GM12878 (cell line): ENCODE measurements at regions not wholly inside any gene's neighbourhood (a gene's known extent, or its start where the extent isn't known, plus 50 kb on each side); places are given as distances from the start of the nearest gene placed in this dataset.

Experiments
- ATAC-seq: fragments of 200-7000 bp; cut with Tn5 transposase; 3 replicates; pipeline ENCODE4 v1.9.1; 2020; ENCODE audit warnings: mild to moderate bottlenecking, moderate library complexity
- BruUV-seq: library from RNA; stranded (reverse); fragments of 400-500 nt; replicated peaks from 2 replicates; lab custom pipeline; 2021; lab: Mats Ljungman, UMichigan
- CTCF ChIA-PET: fragments of 300-600 bp; sonication (Branson Sonifier 250); formaldehyde crosslinking; extraction: SDS; loops from one replicate; lab custom pipeline; 2021; ENCODE audit warnings: inconsistent platforms; lab: Yijun Ruan, JAX
- POLR2A ChIA-PET: fragments of 350-600 bp; formaldehyde crosslinking; extraction: SDS; loops from one replicate; lab custom pipeline; 2021; ENCODE audit warnings: inconsistent platforms; lab: Charles Lee
- RAD21 ChIA-PET: fragments of 300-600 bp; sonication (Branson Sonifier 250); formaldehyde crosslinking; loops from one replicate; lab custom pipeline; 2023; ENCODE audit warnings: antibody characterized with exemption; ENCODE audit not compliant: unreplicated experiment; lab: Charles Lee
- SMC1A ChIA-PET: fragments of 300-600 bp; sonication (Branson Sonifier 250); formaldehyde crosslinking; loops from one replicate; lab custom pipeline; 2023; ENCODE audit not compliant: unreplicated experiment, uncharacterized antibody; lab: Charles Lee
- DNase-seq: peaks from one replicate; pipeline ENCODE4 v3.0.0-alpha.2; 2011; ENCODE audit warnings: low read depth, low spot score
- FAIRE-seq: peaks from 3 replicates; lab custom pipeline; 2011; peaks lifted over from hg19 to GRCh38; lab: Jason Lieb, UNC
- H2AFZ ChIP-seq: 2 replicates; pipeline ENCODE4 v1.6.0; 2011; ENCODE audit warnings: low read depth, low read length, control low read depth; ENCODE audit not compliant: control insufficient read depth
- H3K27ac ChIP-seq: 2 replicates; pipeline ENCODE4 v1.5.1; 2011; ENCODE audit warnings: control low read depth; ENCODE audit not compliant: control insufficient read depth, insufficient read depth
- H3K27me3 ChIP-seq, 2 experiments: replicated peaks in 1 of 2; 2 replicates each; pipeline versions ENCODE4 v1.6.0 to v1.6.1; 2011; ENCODE audit warnings: low read length in 1 of 2; ENCODE audit not compliant: control insufficient read depth in 2 of 2, insufficient read depth in 2 of 2
- H3K36me3 ChIP-seq, 2 experiments: 2 replicates each; pipeline ENCODE4 v1.5.1; 2011; ENCODE audit warnings: low read length in 1 of 2; ENCODE audit not compliant: control insufficient read depth in 2 of 2, insufficient read depth in 2 of 2
- H3K4me1 ChIP-seq: 2 replicates; pipeline ENCODE4 v1.6.1; 2011; ENCODE audit warnings: mild to moderate bottlenecking, low read length, moderate library complexity, mixed read lengths; ENCODE audit not compliant: control insufficient read depth, insufficient read depth
- H3K4me2 ChIP-seq: 2 replicates; pipeline ENCODE4 v1.6.0; 2011; ENCODE audit warnings: control low read depth; ENCODE audit not compliant: control insufficient read depth, insufficient read depth
- H3K4me3 ChIP-seq: fragments of 200-600 bp; sonication (generic); 2 replicates; pipeline ENCODE4 v1.5.1; 2016
- H3K79me2 ChIP-seq: 2 replicates; pipeline ENCODE4 v1.6.0; 2011; ENCODE audit warnings: low read length; ENCODE audit not compliant: control insufficient read depth, insufficient read depth
- H3K9ac ChIP-seq: 2 replicates; pipeline ENCODE4 v1.8.0; 2011; ENCODE audit warnings: low read length, control low read depth, mixed read lengths; ENCODE audit not compliant: control insufficient read depth, insufficient read depth
- H3K9me3 ChIP-seq: replicated peaks from 3 replicates; pipeline ENCODE4 v1.5.1; 2011; ENCODE audit warnings: mild to moderate bottlenecking, low read length; ENCODE audit not compliant: control insufficient read depth, insufficient read depth
- H4K20me1 ChIP-seq: 2 replicates; pipeline ENCODE4 v1.6.0; 2011; ENCODE audit not compliant: control insufficient read depth, insufficient read depth
- CBFB ChIP-seq: IDR thresholded peaks from 2 replicates; pipeline ENCODE4 v1.6.1; 2016; ENCODE audit warnings: antibody characterized with exemption, low read depth
- CBX5 ChIP-seq: sonication (generic); IDR thresholded peaks from 2 replicates; pipeline ENCODE4 v1.6.1; 2016; ENCODE audit warnings: low read depth, moderate library complexity, mild to moderate bottlenecking, inconsistent platforms
- ELK1 ChIP-seq: IDR thresholded peaks from 2 replicates; pipeline ENCODE4 v1.6.1; 2012; ENCODE audit warnings: low read depth, low read length, improper control_type of control experiment
- MYC ChIP-seq: IDR thresholded peaks from 2 replicates; pipeline ENCODE4 v1.6.1; 2011; ENCODE audit warnings: mild to moderate bottlenecking, low read length, moderate library complexity, inconsistent platforms; ENCODE audit not compliant: insufficient read depth, insufficient replicate concordance, insufficient read length, severe bottlenecking
- NFYB ChIP-seq: IDR thresholded peaks from 2 replicates; pipeline ENCODE4 v1.6.1; 2011; ENCODE audit warnings: low read depth, mild to moderate bottlenecking, low read length, improper control_type of control experiment, moderate library complexity; ENCODE audit not compliant: insufficient read depth
- NKRF ChIP-seq: fragments of 450-650 bp; conservative IDR thresholded peaks from 2 replicates; pipeline ENCODE4 v1.6.1; 2017; ENCODE audit warnings: mild to moderate bottlenecking, moderate library complexity
- POLR2AphosphoS2 ChIP-seq: IDR thresholded peaks from 2 replicates; pipeline ENCODE4 v1.6.1; 2011; ENCODE audit warnings: low read depth, mild to moderate bottlenecking, low read length, improper control_type of control experiment, moderate library complexity
- SIN3A ChIP-seq: IDR thresholded peaks from 2 replicates; pipeline ENCODE4 v1.6.1; 2012; ENCODE audit warnings: low read depth, low read length, improper control_type of control experiment
- SMARCA5 ChIP-seq: fragments of 450-650 bp; IDR thresholded peaks from 2 replicates; pipeline ENCODE4 v1.6.1; 2017; ENCODE audit warnings: mild to moderate bottlenecking
- SREBF2 ChIP-seq: IDR thresholded peaks from 2 replicates; pipeline ENCODE4 v1.6.1; 2012; ENCODE audit warnings: mild to moderate bottlenecking, low read length
- TARDBP ChIP-seq: IDR thresholded peaks from 2 replicates; pipeline ENCODE4 v1.6.1; 2016; ENCODE audit warnings: borderline replicate concordance
- YBX1 ChIP-seq: fragments of 450-650 bp; IDR thresholded peaks from 2 replicates; pipeline ENCODE4 v1.6.1; 2016; ENCODE audit warnings: antibody characterized with exemption
- ZNF274 ChIP-seq: IDR thresholded peaks from one replicate; pipeline ENCODE4 v1.8.0; 2011; ENCODE audit not compliant: insufficient read length, insufficient read depth
- ZSCAN29 ChIP-seq: fragments of 450-650 bp; IDR thresholded peaks from 2 replicates; pipeline ENCODE4 v1.6.1; 2017; ENCODE audit warnings: mild to moderate bottlenecking, moderate library complexity
- WGBS: methylation state at CpG from one replicate; pipeline ENCODE4 v1.1.6; 2016; ENCODE audit warnings: low lambda C conversion rate; ENCODE audit not compliant: insufficient replicate concordance, insufficient coverage; ENCODE audit errors: missing lambda C conversion rate; 5-methylcytosine and 5-hydroxymethylcytosine counted together
- in situ Hi-C: fragments of 300-500 bp; cut with MboI; formaldehyde crosslinking; loops from 9 replicates; pipeline ENCODE4 v1.14.3; 2018; ENCODE audit warnings: mixed read lengths
- intact Hi-C: fragments of 100-400 bp; cut with micrococcal nuclease; formaldehyde crosslinking; loops from one replicate; pipeline ENCODE4 v1.14.2; 2022; ENCODE audit not compliant: unreplicated experiment
- TF ChIP-seq, protein P1 (sequence below): IDR thresholded peaks from 2 replicates; pipeline ENCODE4 v1.6.1; 2011; ENCODE audit warnings: low read depth, mild to moderate bottlenecking, low read length, moderate library complexity, borderline replicate concordance; ENCODE audit errors: extremely low read depth
- TF ChIP-seq, protein P2 (sequence below): fragments of 450-650 bp; IDR thresholded peaks from 2 replicates; pipeline ENCODE4 v1.6.1; 2016; ENCODE audit warnings: mild to moderate bottlenecking
- TF ChIP-seq, protein P3 (sequence below): fragments of 450-650 bp; IDR thresholded peaks from 2 replicates; pipeline ENCODE4 v1.6.1; 2016; ENCODE audit warnings: mild to moderate bottlenecking

DNA sequence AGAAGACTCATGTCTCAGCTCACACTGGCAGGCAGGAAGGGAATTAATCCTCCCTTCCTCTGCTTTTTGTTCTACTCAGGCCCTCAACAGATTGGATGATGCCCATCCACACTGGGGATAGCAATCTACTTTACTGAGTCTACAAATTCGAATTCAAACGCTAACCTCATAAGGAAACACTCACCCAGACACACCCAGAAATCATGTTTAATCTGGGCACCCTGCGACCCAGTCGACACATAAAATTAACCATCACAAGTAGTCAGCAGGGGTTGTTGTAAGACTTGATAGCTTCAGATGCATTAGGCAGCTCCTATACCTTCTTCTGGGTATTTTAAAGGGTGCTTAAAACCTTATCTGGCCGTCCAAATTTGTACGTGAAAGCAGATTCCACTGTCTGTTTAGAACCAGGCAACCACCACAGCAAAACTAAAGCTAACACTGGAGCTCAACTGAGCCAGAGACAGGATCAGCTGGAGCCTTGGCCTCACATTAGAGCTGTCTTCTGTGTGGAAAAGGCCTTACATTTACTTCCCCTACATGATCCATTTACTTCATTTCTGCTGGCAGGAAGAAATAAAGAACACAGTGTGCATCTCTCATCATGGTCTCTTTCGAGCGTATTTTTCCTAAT is 407.3 kb upstream of the PPP2R3A start (continued):
- TF ChIP-seq ZSCAN29 (no peak), CBFB (no peak)

DNA sequence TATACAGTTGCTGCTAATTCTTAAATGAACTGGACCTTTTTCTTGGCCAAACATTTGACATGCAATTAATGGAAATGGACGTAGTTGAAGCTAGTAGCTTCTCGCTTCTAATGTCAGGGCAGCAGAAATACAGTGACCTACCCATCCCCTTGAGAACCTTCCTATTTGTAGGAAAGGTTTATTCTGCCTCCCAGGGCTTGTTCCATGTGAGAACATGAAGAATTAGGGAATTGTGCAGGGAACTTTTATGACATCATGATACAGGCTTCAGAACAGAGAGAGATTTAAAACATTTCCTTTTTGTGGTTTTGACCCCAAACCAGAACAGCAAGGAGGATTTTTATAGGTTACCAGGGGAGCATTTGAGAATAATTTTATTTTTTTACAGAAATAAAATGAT is 406.6 kb upstream of the PPP2R3A start:
- BruUV-seq = no TSS peak
- ChIA-PET RAD21 (no interaction called here), CTCF (no interaction called here), POLR2A (no interaction called here)
- Histone ChIP-seq H3K9ac (no peak overlapping the region), H2AFZ (no peak overlapping the region), H3K4me1 (no peaks in the 10 kb centered on the region), H3K4me3 (no peak overlapping the region), H3K27ac (no peak overlapping the region), H4K20me1 (no peaks in the 10 kb centered on the region)
- ATAC-seq (no peak), FAIRE-seq (no peak)
- in situ Hi-C loops = no loop called here
- TF ChIP-seq, protein P1, sequence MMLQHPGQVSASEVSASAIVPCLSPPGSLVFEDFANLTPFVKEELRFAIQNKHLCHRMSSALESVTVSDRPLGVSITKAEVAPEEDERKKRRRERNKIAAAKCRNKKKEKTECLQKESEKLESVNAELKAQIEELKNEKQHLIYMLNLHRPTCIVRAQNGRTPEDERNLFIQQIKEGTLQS = no peak
- TF ChIP-seq YBX1 (no peak), NKRF (no peak), MYC (no peak), NFYB (no peak), ELK1 (no peak), POLR2AphosphoS2 (no peak), ZNF274 (no peak), SREBF2 (no peak), TARDBP (no peak), SMARCA5 (no peak), SIN3A (no peak), CBX5 (no peak)
- TF ChIP-seq, protein P2, sequence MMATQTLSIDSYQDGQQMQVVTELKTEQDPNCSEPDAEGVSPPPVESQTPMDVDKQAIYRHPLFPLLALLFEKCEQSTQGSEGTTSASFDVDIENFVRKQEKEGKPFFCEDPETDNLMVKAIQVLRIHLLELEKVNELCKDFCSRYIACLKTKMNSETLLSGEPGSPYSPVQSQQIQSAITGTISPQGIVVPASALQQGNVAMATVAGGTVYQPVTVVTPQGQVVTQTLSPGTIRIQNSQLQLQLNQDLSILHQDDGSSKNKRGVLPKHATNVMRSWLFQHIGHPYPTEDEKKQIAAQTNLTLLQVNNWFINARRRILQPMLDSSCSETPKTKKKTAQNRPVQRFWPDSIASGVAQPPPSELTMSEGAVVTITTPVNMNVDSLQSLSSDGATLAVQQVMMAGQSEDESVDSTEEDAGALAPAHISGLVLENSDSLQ = no peak
- TF ChIP-seq, protein P3, sequence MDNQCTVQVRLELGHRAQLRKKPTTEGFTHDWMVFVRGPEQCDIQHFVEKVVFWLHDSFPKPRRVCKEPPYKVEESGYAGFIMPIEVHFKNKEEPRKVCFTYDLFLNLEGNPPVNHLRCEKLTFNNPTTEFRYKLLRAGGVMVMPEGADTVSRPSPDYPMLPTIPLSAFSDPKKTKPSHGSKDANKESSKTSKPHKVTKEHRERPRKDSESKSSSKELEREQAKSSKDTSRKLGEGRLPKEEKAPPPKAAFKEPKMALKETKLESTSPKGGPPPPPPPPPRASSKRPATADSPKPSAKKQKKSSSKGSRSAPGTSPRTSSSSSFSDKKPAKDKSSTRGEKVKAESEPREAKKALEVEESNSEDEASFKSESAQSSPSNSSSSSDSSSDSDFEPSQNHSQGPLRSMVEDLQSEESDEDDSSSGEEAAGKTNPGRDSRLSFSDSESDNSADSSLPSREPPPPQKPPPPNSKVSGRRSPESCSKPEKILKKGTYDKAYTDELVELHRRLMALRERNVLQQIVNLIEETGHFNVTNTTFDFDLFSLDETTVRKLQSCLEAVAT = no peak
- TF ChIP-seq, all 136 proteins: peak for 0
- 15% methylated on average over 2 of the region's 2 CpGs for WGBS
- H3K27me3 ChIP-seq = no peaks in the 10 kb centered on the region; a peak in 1 of 4 replicates
- DNase-seq = no peak
- no peaks in the 10 kb centered on the region for H3K79me2 ChIP-seq
- SMC1A ChIA-PET = no interaction called here
- H3K9me3 ChIP-seq = no peaks in the 10 kb centered on the region
- intact Hi-C loops = no loop called here
- H3K36me3 ChIP-seq = no peaks in the 10 kb centered on the region
- no peak overlapping the region for H3K4me2 ChIP-seq
